Muscle of leg (tissue), 3 donors: ENCODE measurements at regions not wholly inside any gene's neighbourhood (a gene's known extent, or its start where the extent isn't known, plus 50 kb on each side); places are given as distances from the start of the nearest gene placed in this dataset.
"Not testable (repeated sequence)": the region's sequence is repeated elsewhere in the genome, so short reads cannot be mapped to it uniquely, and the experiment has no call there.

Experiments used
- DNase-seq: peaks from one replicate; pipeline ENCODE4 v3.0.0; 2013
- H3K27ac ChIP-seq: one replicate; pipeline ENCODE4 v1.5.1; 2013; ENCODE audit warnings: mild to moderate bottlenecking, low read length, control low read depth
- H3K27me3 ChIP-seq: one replicate; pipeline ENCODE4 v1.6.1; 2013; ENCODE audit warnings: low read length; ENCODE audit not compliant: control insufficient read depth, insufficient read depth
- H3K36me3 ChIP-seq: one replicate; pipeline ENCODE4 v1.6.1; 2013; ENCODE audit warnings: low read length; ENCODE audit not compliant: control insufficient read depth, insufficient read depth
- H3K4me1 ChIP-seq: one replicate; pipeline ENCODE4 v1.6.1; 2013; ENCODE audit warnings: low read length; ENCODE audit not compliant: control insufficient read depth, insufficient read depth
- H3K4me3 ChIP-seq: one replicate; pipeline ENCODE4 v1.5.1; 2013; ENCODE audit warnings: low read length, control low read depth
- H3K9me3 ChIP-seq: replicated peaks from 2 replicates; pipeline ENCODE4 v1.6.1; 2013; ENCODE audit warnings: low read depth, low read length; ENCODE audit not compliant: control insufficient read depth
- WGBS: methylation state at CpG from one replicate; pipeline ENCODE4 v1.1.5; 2013; ENCODE audit warnings: missing lambda C conversion rate; ENCODE audit not compliant: insufficient coverage; 5-methylcytosine and 5-hydroxymethylcytosine counted together

- H3K4me1 ChIP-seq: peaks cover 38% of the 10 kb centered on the region
- DNase-seq, H3K27ac ChIP-seq, H3K36me3 ChIP-seq, H3K9me3 ChIP-seq, H3K27me3 ChIP-seq, H3K4me3 ChIP-seq: not testable (repeated sequence)
- 81% methylated on average over 11 of the region's 15 CpGs for WGBS
Observed at GRCh38 chr12:131623404-131624368, 87.2 kb upstream of the SFSWAP start.

GRCh38 chr12:131624369-131624739, 86.5 kb upstream of the SFSWAP start:
- peaks cover 12% of the 10 kb centered on the region for H3K27me3 ChIP-seq
- H3K4me1 ChIP-seq: peaks cover 38% of the 10 kb centered on the region
- DNase-seq, H3K27ac ChIP-seq, H3K9me3 ChIP-seq, H3K4me3 ChIP-seq, H3K36me3 ChIP-seq: not testable (repeated sequence)
- 42% methylated on average over 1 of the region's 3 CpGs for WGBS

GRCh38 chr12:131624756-131625501, 86.0 kb upstream of the SFSWAP start:
- H3K9me3 ChIP-seq, H3K27me3 ChIP-seq, H3K27ac ChIP-seq, H3K4me3 ChIP-seq, H3K36me3 ChIP-seq: not testable (repeated sequence)
- H3K4me1 ChIP-seq: peaks cover 38% of the 10 kb centered on the region
- peak; percentile 65 for DNase-seq
- WGBS: 15% methylated on average over 9 of the region's 12 CpGs

- peaks cover 35% of the 10 kb centered on the region for H3K4me1 ChIP-seq
- not testable (repeated sequence) for H3K27me3 ChIP-seq, DNase-seq, H3K36me3 ChIP-seq, H3K27ac ChIP-seq, H3K4me3 ChIP-seq, H3K9me3 ChIP-seq
- 52% methylated on average over 7 of the region's 21 CpGs for WGBS
Observed at GRCh38 chr12:131625966-131626722, 84.7 kb upstream of the SFSWAP start.

- H3K4me3 ChIP-seq, DNase-seq, H3K27me3 ChIP-seq: not testable (repeated sequence)
Observed at GRCh38 chr12:131627151-131628022, 83.5 kb upstream of the SFSWAP start.

GRCh38 chr12:131628023-131628740, 82.7 kb upstream of the SFSWAP start:
- H3K27ac ChIP-seq: no peak overlapping the region
- H3K4me1 ChIP-seq: peaks cover 19% of the 10 kb centered on the region
- no peaks in the 10 kb centered on the region for H3K36me3 ChIP-seq
- DNase-seq: no peak
- H3K27me3 ChIP-seq: peaks cover 6% of the 10 kb centered on the region
- no peak overlapping the region for H3K4me3 ChIP-seq
- WGBS: 82% methylated on average over 15 of the region's 20 CpGs
- no peaks in the 10 kb centered on the region for H3K9me3 ChIP-seq

More at GRCh38 chr12:131627151-131628022, 83.5 kb upstream of the SFSWAP start:
- H3K4me1 ChIP-seq: peaks cover 23% of the 10 kb centered on the region
- H3K27ac ChIP-seq, H3K36me3 ChIP-seq, H3K9me3 ChIP-seq: not testable (repeated sequence)
- 44% methylated on average over 7 of the region's 29 CpGs for WGBS

- no peak for DNase-seq
- no peak overlapping the region for H3K27ac ChIP-seq
- no peaks in the 10 kb centered on the region for H3K36me3 ChIP-seq
- H3K27me3 ChIP-seq: peaks cover 6% of the 10 kb centered on the region
- WGBS: 80% methylated on average over 15 of the region's 19 CpGs
- no peaks in the 10 kb centered on the region for H3K9me3 ChIP-seq
- H3K4me3 ChIP-seq: no peak overlapping the region
- H3K4me1 ChIP-seq: peaks cover 17% of the 10 kb centered on the region
Observed at GRCh38 chr12:131628766-131629448, 82.0 kb upstream of the SFSWAP start.

- no peaks in the 10 kb centered on the region for H3K9me3 ChIP-seq
- H3K4me1 ChIP-seq: no peaks in the 10 kb centered on the region
- no peak overlapping the region for H3K27ac ChIP-seq
- no peak for DNase-seq
- no peak overlapping the region for H3K4me3 ChIP-seq
- no peaks in the 10 kb centered on the region for H3K36me3 ChIP-seq
- 93% methylated on average over 1 of the region's 3 CpGs for WGBS
- peaks cover 6% of the 10 kb centered on the region for H3K27me3 ChIP-seq
Observed at GRCh38 chr12:131631230-131631629, 79.7 kb upstream of the SFSWAP start.
